Muscle of back (tissue), 3 donors: ENCODE measurements at regions not wholly inside any gene's neighbourhood (a gene's known extent, or its start where the extent isn't known, plus 50 kb on each side); places are given as distances from the start of the nearest gene placed in this dataset.
"Not testable (repeated sequence)": the region's sequence is repeated elsewhere in the genome, so short reads cannot be mapped to it uniquely, and the experiment has no call there.

Experiments
- DNase-seq, 3 donors: peaks; one replicate each; pipeline versions ENCODE4 v3.0.0 to v3.0.0-alpha.2; 2013

- no peak for DNase-seq
Measured at GRCh38 chr1:192476802-192477298, 98.7 kb upstream of the RGS1 start.

GRCh38 chr1:192477630-192478029 is 97.9 kb upstream of the RGS1 start:
- peak in 1 of 3 donors; percentile 59 for DNase-seq

DNA sequence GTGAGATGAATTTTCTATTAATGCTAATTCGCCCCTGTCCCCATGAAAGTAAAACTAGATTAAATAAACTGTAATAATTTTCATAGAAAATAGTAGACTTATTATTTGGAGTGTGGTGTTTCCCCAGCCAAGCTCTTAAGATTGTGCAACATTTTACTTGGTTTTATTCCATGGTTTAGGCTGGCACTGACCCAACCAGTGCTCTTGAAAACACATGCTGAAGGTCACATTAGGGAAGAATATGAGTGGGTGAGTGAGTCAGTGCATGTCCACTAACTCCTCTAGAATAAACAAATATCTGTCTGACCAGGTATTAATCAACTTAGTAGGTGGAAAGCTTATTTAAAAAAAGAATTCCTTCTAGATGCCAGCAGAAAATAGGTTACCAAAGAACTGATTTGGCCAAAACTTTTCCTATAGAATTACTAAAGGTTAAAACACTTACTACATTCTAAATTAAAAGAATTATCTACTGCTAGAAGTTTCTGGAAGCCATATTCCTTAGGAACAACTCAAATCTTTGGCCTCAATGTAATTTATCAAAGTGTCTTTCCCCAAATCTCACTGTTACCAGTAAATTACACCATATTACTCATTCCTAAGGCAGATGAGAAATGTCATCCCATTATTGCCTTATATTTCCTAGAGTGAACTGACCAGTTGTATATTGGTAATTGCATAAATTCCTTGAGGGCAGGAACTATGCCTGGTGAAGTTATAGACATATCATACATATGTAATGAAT is 89.7 kb upstream of the RGS1 start:
- DNase-seq = peak in 2 of 3 donors; percentile 64 to 80

- DNase-seq = no peak
Measured at GRCh38 chr1:192488058-192488457, 87.5 kb upstream of the RGS1 start.

DNA sequence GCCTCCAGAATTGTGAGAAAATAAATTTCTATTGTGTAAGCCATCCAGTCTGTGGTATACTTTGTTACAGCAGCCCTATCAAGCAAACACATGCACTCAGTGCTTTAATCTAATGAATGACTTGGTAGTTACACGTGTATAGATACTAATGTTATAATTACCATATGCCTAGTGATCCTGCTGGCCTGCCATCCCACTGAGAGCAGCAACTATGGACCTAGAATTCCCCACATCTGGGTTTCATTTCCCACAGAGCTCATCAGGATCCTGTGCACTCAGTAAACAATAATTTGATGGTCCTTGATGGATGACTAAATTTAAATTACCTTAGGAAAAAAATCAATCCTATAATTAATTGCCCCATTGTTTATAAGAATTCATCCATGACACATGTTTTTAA is 86.5 kb upstream of the RGS1 start:
- peak in 2 of 3 donors; percentile 45 to 59 for DNase-seq

DNA sequence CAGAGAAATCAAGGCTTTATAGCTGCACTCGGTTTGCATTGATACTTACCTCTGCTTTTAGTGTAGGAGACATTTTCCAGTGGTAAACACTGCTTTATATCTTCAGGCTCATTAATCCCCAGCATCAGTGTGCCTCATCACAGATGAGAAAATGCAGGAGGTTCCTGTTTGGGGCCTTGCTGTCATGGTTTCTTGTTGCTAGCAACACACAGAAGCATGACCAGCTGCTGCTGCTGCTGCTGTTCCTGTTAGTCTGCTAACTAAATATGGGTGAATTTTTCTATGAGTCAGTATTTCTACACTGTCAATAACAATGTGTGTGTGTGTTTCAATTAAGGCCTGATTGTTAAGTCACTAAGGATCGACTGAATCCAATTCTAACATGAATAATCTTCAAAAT is 85.8 kb upstream of the RGS1 start:
- peak; percentile 83 to 91 (median 88) for DNase-seq

DNA sequence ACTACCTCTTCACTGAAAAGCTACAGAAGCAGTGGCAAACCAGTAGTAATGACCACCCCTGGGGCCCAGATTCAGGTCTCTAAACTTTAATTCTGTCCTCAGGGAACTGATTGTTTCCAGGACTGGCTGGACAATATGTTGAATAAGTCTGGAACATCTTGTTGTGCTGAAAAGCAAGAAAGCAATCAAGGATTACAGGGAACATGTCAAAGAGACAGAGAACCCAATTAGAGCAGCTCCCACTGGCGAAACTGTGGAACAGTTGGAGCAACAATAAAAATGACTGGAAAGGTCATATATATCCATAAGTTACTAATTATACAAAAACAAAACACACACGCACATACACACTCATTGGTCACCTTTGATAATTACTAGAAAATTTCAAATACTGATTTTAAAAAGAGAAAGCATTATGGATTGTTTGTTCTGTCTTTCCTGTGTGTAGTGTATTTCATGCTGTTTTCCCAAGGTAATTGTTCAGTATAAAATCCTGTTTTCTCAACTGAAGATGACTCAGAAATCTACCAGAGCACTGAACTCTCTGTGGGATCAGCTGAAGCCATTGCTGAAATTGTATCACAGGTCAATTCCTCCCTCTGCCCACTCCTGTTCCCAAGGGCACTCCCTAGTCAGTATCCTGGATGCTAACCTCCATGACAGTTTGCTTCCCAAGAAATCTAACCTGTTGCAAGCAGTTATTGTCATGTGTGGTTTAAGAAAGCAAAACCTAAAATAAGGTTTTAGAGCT is 83.6 kb upstream of the RGS1 start:
- DNase-seq = no peak

DNA sequence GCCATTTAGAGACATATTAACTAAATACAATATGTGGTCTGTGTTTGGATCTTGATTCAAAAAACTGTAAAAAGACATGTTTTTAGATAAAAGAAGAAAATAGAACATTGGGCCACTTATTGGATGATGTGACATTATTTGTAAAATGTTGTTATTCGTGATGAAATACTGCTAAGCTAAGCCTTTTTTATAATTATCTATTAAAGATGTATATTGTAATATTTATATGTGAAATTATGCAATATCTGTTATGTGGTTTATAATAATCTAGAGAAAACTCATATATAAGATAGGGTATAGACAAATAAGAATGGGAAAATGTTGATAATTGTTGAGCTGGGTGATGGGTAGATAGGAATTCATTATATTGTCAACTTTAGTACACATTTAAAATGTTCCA is 82.0 kb upstream of the RGS1 start:
- no peak for DNase-seq

DNA sequence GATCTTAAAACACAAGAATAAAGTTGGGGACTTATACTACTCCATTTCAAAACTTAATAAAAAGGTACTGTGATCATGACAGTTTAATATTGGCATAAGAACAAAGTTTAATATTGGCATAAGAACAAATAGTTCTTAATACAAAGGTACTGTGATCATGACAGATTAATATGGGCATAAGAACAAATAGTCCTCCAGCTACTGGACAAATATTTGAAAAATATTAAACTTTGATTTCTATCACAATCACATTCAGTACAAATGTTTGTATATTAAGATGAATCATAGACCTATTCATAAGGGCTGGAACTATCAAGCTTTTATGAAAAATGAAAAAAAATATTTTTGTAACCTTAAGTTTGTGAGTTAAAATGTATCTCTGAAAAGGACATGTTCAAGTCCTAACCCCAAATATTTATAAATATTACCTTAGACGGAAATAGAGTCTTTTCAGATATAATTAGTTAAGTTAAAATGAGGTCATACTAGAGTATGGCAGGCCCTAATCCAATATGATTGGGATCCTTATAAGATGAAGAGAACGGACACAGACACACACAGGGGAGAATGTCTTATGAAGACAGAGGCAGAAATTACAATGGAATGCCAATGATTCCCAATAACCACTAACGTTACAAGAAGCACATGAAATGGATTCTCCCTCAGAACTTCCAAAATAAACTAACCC is 79.1 kb upstream of the RGS1 start:
- no peak for DNase-seq

GRCh38 chr1:192497214-192497794 is 78.3 kb upstream of the RGS1 start:
- no peak for DNase-seq

GRCh38 chr1:192498092-192498491 is 77.5 kb upstream of the RGS1 start:
- not testable (repeated sequence) for DNase-seq

- DNase-seq = not testable (repeated sequence)
Measured at GRCh38 chr1:192499061-192499581, 76.5 kb upstream of the RGS1 start.

- DNase-seq = not testable (repeated sequence)
Measured at GRCh38 chr1:192500541-192500940, 75.0 kb upstream of the RGS1 start.

- no peak for DNase-seq
Measured at GRCh38 chr1:192506741-192507155, 68.8 kb upstream of the RGS1 start.

GRCh38 chr1:192512426-192513162 is 63.0 kb upstream of the RGS1 start:
- peak in 1 of 3 donors; percentile 38 for DNase-seq

DNA sequence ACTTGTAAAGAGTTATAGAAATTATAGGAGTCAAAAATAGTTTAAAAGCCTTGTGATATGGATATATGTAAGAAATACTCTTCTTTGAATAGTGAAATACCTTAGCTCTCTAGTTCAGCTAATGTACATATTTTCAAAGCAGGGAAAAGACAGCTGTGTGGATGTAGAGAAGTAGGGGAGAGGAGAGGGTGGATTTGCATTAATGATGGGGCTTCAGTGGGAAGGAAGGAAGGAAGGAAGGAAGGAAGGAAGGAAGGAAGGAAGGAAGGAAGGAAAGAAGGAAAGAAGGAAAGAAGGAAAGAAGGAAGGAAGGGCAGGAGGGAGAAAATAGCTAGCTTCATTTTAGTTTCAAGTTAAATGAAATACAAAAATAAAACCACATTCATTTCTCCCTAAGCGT is 62.4 kb upstream of the RGS1 start:
- no peak for DNase-seq

- DNase-seq = no peak
Measured at GRCh38 chr1:192513697-192514096, 61.9 kb upstream of the RGS1 start.

- DNase-seq = peak in 2 of 3 donors; percentile 9 to 29
Measured at GRCh38 chr1:192516776-192517297, 58.7 kb upstream of the RGS1 start.

GRCh38 chr1:192517716-192518355 is 57.7 kb upstream of the RGS1 start:
- not testable (repeated sequence) for DNase-seq

- no peak for DNase-seq
Measured at GRCh38 chr1:192518700-192519099, 56.9 kb upstream of the RGS1 start.
